GM06990 (cell line): ENCODE measurements at regions not wholly inside any gene's neighbourhood (a gene's known extent, or its start where the extent isn't known, plus 50 kb on each side); places are given as distances from the start of the nearest gene placed in this dataset.
A peak's percentile ranks its signal among the peaks of the same experiment; 100 is the strongest.

Source experiments
- DNase-seq: peaks from one replicate; pipeline ENCODE4 v3.0.0-alpha.2; 2011; ENCODE audit not compliant: insufficient read length; ENCODE audit errors: extremely low read depth
- H3K27me3 ChIP-seq: replicated peaks from 2 replicates; pipeline ENCODE4 v1.6.0; 2011; ENCODE audit warnings: low read length; ENCODE audit not compliant: control insufficient read depth, insufficient read depth
- H3K36me3 ChIP-seq: 2 replicates; pipeline ENCODE4 v1.5.1; 2011; ENCODE audit warnings: low read length; ENCODE audit not compliant: control insufficient read depth, insufficient read depth
- H3K4me3 ChIP-seq: replicated peaks from 2 replicates; pipeline ENCODE4 v1.5.1; 2011; ENCODE audit warnings: low read depth, mild to moderate bottlenecking, control low read depth, low read length
- CTCF ChIP-seq: IDR thresholded peaks from 2 replicates; pipeline ENCODE4 v1.5.1; 2011; ENCODE audit warnings: low read length, control low read depth, mild to moderate bottlenecking, inconsistent platforms; ENCODE audit not compliant: insufficient read depth, poor library complexity, severe bottlenecking

- H3K27me3 ChIP-seq, result no peaks in the 10 kb centered on the region; the same call in 1 of the 2 replicates
- TF ChIP-seq CTCF, result no peak
- H3K4me3 ChIP-seq, result no peak overlapping the region
- H3K36me3 ChIP-seq, result no peaks in the 10 kb centered on the region
- DNase-seq, result no peak
These were observed 182.1 kb upstream of the FBXL4 start for GRCh38 chr6:99129835-99130234.

GRCh38 chr6:99121748-99122147, 174.0 kb upstream of the FBXL4 start:
- H3K4me3 ChIP-seq, result no peak overlapping the region

GRCh38 chr6:99120641-99121040, 172.9 kb upstream of the FBXL4 start:
- Histone ChIP-seq H3K4me3 (no peak overlapping the region), H3K36me3 (no peaks in the 10 kb centered on the region), H3K27me3 (no peaks in the 10 kb centered on the region)
- no peak for DNase-seq
- no peak for TF ChIP-seq CTCF

More at GRCh38 chr6:99121748-99122147, 174.0 kb upstream of the FBXL4 start:
- Histone ChIP-seq H3K36me3 (no peaks in the 10 kb centered on the region), H3K27me3 (no peaks in the 10 kb centered on the region)
- DNase-seq, result no peak
- no peak for TF ChIP-seq CTCF

GRCh38 chr6:99119109-99120031, 171.6 kb upstream of the FBXL4 start:
- H3K36me3 ChIP-seq, result no peaks in the 10 kb centered on the region
- no peaks in the 10 kb centered on the region for H3K27me3 ChIP-seq
- TF ChIP-seq CTCF, result peak; percentile 58
- no peak overlapping the region for H3K4me3 ChIP-seq
- peak; percentile 17 for DNase-seq

- no peak for DNase-seq
- no peak for TF ChIP-seq CTCF
- H3K27me3 ChIP-seq, result no peaks in the 10 kb centered on the region
- H3K4me3 ChIP-seq, result no peak overlapping the region
- no peaks in the 10 kb centered on the region for H3K36me3 ChIP-seq
These were observed 167.1 kb upstream of the FBXL4 start for GRCh38 chr6:99114769-99115406.
